Testis (tissue), 2 donors: ENCODE measurements at regions not wholly inside any gene's neighbourhood (a gene's known extent, or its start where the extent isn't known, plus 50 kb on each side); places are given as distances from the start of the nearest gene placed in this dataset.

Source experiments
- POLR2A ChIP-seq: fragments of 450-650 bp; IDR thresholded peaks from one replicate; pipeline ENCODE4 v1.6.1; 2017; ENCODE audit warnings: antibody characterized with exemption, mild to moderate bottlenecking, moderate library complexity
- TF ChIP-seq, protein P1 (sequence below), 3 experiments: fragments of 450-650 bp in 2 of 3; fragments of 200-600 bp in 1 of 3; sonication (generic) in 1 of 3; IDR thresholded peaks; one replicate each; pipeline ENCODE4 v1.5.1; 2016 to 2019; ENCODE audit warnings: antibody characterized with exemption in 3 of 3, mild to moderate bottlenecking in 2 of 3, moderate library complexity in 1 of 3

GRCh38 chr6:92231171-92231701, 1188.1 kb downstream of the EPHA7 start:
- TF ChIP-seq, protein P1, sequence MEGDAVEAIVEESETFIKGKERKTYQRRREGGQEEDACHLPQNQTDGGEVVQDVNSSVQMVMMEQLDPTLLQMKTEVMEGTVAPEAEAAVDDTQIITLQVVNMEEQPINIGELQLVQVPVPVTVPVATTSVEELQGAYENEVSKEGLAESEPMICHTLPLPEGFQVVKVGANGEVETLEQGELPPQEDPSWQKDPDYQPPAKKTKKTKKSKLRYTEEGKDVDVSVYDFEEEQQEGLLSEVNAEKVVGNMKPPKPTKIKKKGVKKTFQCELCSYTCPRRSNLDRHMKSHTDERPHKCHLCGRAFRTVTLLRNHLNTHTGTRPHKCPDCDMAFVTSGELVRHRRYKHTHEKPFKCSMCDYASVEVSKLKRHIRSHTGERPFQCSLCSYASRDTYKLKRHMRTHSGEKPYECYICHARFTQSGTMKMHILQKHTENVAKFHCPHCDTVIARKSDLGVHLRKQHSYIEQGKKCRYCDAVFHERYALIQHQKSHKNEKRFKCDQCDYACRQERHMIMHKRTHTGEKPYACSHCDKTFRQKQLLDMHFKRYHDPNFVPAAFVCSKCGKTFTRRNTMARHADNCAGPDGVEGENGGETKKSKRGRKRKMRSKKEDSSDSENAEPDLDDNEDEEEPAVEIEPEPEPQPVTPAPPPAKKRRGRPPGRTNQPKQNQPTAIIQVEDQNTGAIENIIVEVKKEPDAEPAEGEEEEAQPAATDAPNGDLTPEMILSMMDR (IDR thresholded peaks at IDR 0.05), result no peak
- TF ChIP-seq POLR2A, result no peak
